Trophoblast cell (in vitro differentiated cells and primary cell): ENCODE measurements at regions not wholly inside any gene's neighbourhood (a gene's known extent, or its start where the extent isn't known, plus 50 kb on each side); places are given as distances from the start of the nearest gene placed in this dataset.

ENCODE experiments used
- DNase-seq, 2 donors: peaks; one replicate each; pipeline ENCODE4 v3.0.0-alpha.2; 2016
- H2AFZ ChIP-seq: 2 replicates; pipeline ENCODE4 v1.6.1; 2013; ENCODE audit warnings: low read length, moderate library complexity, mild to moderate bottlenecking; ENCODE audit not compliant: insufficient read depth, poor library complexity
- H2AK5ac ChIP-seq: 2 replicates; pipeline ENCODE4 v1.6.1; 2013; ENCODE audit warnings: mild to moderate bottlenecking, low read length
- H2BK120ac ChIP-seq: 2 replicates; pipeline ENCODE4 v1.6.1; 2013; ENCODE audit warnings: low read length, mild to moderate bottlenecking, moderate library complexity; ENCODE audit not compliant: insufficient read depth, poor library complexity
- H2BK12ac ChIP-seq: 2 replicates; pipeline ENCODE4 v1.6.1; 2013; ENCODE audit warnings: mild to moderate bottlenecking, low read length, moderate library complexity
- H2BK5ac ChIP-seq: 2 replicates; pipeline ENCODE4 v1.6.1; 2013; ENCODE audit warnings: low read length, low read depth, moderate library complexity, mild to moderate bottlenecking; ENCODE audit not compliant: poor library complexity
- H3K14ac ChIP-seq: 2 replicates; pipeline ENCODE4 v1.6.1; 2013; ENCODE audit warnings: mild to moderate bottlenecking, low read length
- H3K18ac ChIP-seq: 2 replicates; pipeline ENCODE4 v1.6.1; 2013; ENCODE audit warnings: mild to moderate bottlenecking, low read length
- H3K23ac ChIP-seq: 2 replicates; pipeline ENCODE4 v1.6.1; 2013; ENCODE audit warnings: low read length
- H3K27ac ChIP-seq: 2 replicates; pipeline ENCODE4 v1.5.1; 2013; ENCODE audit warnings: low read depth, mild to moderate bottlenecking, inconsistent platforms, low read length, moderate library complexity
- H3K27me3 ChIP-seq: 2 replicates; pipeline ENCODE4 v1.6.1; 2013; ENCODE audit warnings: inconsistent platforms, mild to moderate bottlenecking, low read length, moderate library complexity; ENCODE audit not compliant: insufficient read depth
- H3K36me3 ChIP-seq, 2 experiments: 1 replicate in 1 of 2; 2 replicates in 1 of 2; pipeline ENCODE4 v1.6.1; 2013; ENCODE audit warnings: low read length in 2 of 2, mild to moderate bottlenecking in 2 of 2, moderate library complexity in 1 of 2; ENCODE audit not compliant: insufficient read depth in 2 of 2, control insufficient read depth in 1 of 2
- H3K4ac ChIP-seq: 2 replicates; pipeline ENCODE4 v1.6.1; 2013; ENCODE audit warnings: low read depth, mild to moderate bottlenecking, low read length, moderate library complexity
- H3K4me1 ChIP-seq, 2 experiments: 1 replicate in 1 of 2; 2 replicates in 1 of 2; pipeline ENCODE4 v1.6.1; 2013; ENCODE audit warnings: low read length in 2 of 2, mild to moderate bottlenecking in 2 of 2, moderate library complexity in 1 of 2; ENCODE audit not compliant: insufficient read depth in 2 of 2, control insufficient read depth in 1 of 2
- H3K4me2 ChIP-seq: 2 replicates; pipeline ENCODE4 v1.6.1; 2013; ENCODE audit warnings: inconsistent platforms, mild to moderate bottlenecking, low read length, moderate library complexity
- H3K4me3 ChIP-seq: 2 replicates; pipeline ENCODE4 v1.5.1; 2013; ENCODE audit warnings: mild to moderate bottlenecking, low read depth, low read length, inconsistent platforms
- H3K79me1 ChIP-seq: one replicate; pipeline ENCODE4 v1.6.1; 2013; ENCODE audit warnings: low read length
- H3K79me2 ChIP-seq: 2 replicates; pipeline ENCODE4 v1.6.1; 2013; ENCODE audit warnings: low read length, mild to moderate bottlenecking; ENCODE audit not compliant: control insufficient read depth, insufficient read depth, poor library complexity
- H3K9ac ChIP-seq: 2 replicates; pipeline ENCODE4 v1.6.1; 2013; ENCODE audit warnings: mild to moderate bottlenecking, low read length
- H3K9me3 ChIP-seq: 2 replicates; pipeline ENCODE4 v1.6.1; 2013; ENCODE audit warnings: low read depth, mild to moderate bottlenecking, control low read depth, inconsistent platforms, low read length; ENCODE audit not compliant: insufficient read depth
- H4K12ac ChIP-seq: 2 replicates; pipeline ENCODE4 v1.6.1; 2013; ENCODE audit warnings: low read depth, mild to moderate bottlenecking, low read length, moderate library complexity
- H4K8ac ChIP-seq: 2 replicates; pipeline ENCODE4 v1.6.1; 2013; ENCODE audit warnings: low read depth, mild to moderate bottlenecking, low read length, moderate library complexity
- H4K91ac ChIP-seq: one replicate; pipeline ENCODE4 v1.6.1; 2013; ENCODE audit warnings: low read depth, mild to moderate bottlenecking, low read length, moderate library complexity
- WGBS: extraction: QIAGEN DNeasy Blood & Tissue Kit; methylation state at CpG from one replicate; pipeline ENCODE4 v1.1.7; 2013; ENCODE audit warnings: missing lambda C conversion rate; ENCODE audit not compliant: insufficient read length, insufficient coverage; ENCODE audit errors: extremely low coverage; 5-methylcytosine and 5-hydroxymethylcytosine counted together

DNA sequence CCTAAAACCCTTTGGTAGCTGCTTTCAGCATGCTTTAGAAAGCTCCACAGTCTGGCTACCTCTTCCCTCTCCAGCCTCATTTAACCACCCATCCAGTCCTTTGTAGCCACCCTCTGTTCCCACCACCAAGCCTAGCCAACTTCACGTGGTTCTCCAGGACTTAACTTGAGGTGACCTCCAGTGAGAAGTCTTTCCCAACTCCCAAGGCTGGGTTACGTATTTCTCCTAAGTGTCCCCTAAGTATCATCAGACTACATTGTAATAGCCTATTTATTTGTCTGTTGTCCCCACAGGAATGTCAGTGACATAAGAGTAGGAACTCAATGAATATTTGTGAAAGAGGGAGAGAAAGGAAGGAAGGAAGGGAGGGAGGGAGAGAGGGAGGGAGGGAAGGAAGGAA, 431.9 kb upstream of the JARID2 start:
- Histone ChIP-seq H3K4me1 (peaks cover 2 to 6% of the 10 kb centered on the region in 2 experiments), H3K4me3 (no peak overlapping the region), H2AFZ (no peak overlapping the region), H3K14ac (no peak overlapping the region), H3K18ac (no peak overlapping the region), H2AK5ac (no peak overlapping the region), H3K23ac (no peak overlapping the region), H3K9ac (no peak overlapping the region), H3K4ac (no peak overlapping the region), H3K27ac (no peak overlapping the region), H3K4me2 (no peak overlapping the region), H2BK120ac (no peak overlapping the region), H4K91ac (no peak overlapping the region), H3K36me3 (no peaks in the 10 kb centered on the region), H3K79me2 (no peaks in the 10 kb centered on the region), H3K27me3 (no peaks in the 10 kb centered on the region), H2BK12ac (no peak overlapping the region), H4K12ac (no peak overlapping the region), H4K8ac (no peak overlapping the region), H3K79me1 (no peaks in the 10 kb centered on the region), H2BK5ac (no peak overlapping the region), H3K9me3 (peaks cover under 1% of the 10 kb centered on the region)
- no CpG with 5 or more reads among the region's 2 CpGs for WGBS
- DNase-seq, result no peak

DNA sequence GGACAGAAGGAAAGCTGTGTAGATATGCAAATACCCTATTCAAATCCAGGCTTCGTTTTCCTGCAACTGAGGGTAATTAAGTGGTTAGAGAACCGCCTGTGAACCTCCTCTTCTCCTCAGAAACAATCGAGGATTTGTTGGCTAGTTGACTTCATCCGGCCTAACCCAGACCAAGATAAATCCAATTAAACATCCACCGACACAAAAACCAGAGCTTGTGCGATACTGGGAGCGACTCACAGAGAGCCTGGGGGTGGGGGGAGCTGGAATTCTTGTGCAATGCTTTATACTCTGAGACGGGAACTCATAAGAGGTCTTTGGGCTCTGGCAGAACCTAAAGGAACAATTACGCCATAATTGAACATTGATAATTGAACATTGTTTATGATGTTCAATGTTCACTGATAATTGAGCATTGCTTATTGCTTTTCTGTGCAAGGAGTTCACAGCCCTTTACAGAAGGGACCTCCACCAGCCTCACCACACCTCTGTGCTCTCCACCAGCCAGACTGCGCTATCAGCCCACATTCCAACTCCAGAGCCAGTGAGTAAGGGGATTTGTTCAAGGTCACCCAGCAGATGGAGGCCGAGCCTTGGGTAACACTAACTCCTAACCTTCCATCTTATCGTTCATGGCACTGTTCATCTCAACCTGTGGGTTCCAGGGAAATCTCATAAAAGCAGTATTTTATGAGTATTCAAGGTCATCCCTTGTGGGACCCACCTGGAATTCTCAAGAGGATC, 429.6 kb upstream of the JARID2 start:
- Histone ChIP-seq H3K18ac (no peak overlapping the region), H3K36me3 (no peaks in the 10 kb centered on the region), H4K91ac (no peak overlapping the region), H3K4me1 (peaks cover 2 to 7% of the 10 kb centered on the region in 2 experiments), H3K27ac (no peak overlapping the region), H3K79me1 (no peaks in the 10 kb centered on the region), H3K9ac (no peak overlapping the region), H2BK12ac (no peak overlapping the region), H3K27me3 (no peaks in the 10 kb centered on the region), H2AFZ (no peak overlapping the region), H4K12ac (no peak overlapping the region), H3K4me2 (no peak overlapping the region), H3K14ac (no peak overlapping the region), H3K79me2 (no peaks in the 10 kb centered on the region), H4K8ac (no peak overlapping the region), H3K4ac (no peak overlapping the region), H3K23ac (no peak overlapping the region), H3K4me3 (no peak overlapping the region), H3K9me3 (peaks cover 1% of the 10 kb centered on the region), H2BK5ac (no peak overlapping the region), H2BK120ac (no peak overlapping the region), H2AK5ac (no peak overlapping the region)
- DNase-seq, result no peak
- no CpG with 5 or more reads among the region's 12 CpGs for WGBS

DNA sequence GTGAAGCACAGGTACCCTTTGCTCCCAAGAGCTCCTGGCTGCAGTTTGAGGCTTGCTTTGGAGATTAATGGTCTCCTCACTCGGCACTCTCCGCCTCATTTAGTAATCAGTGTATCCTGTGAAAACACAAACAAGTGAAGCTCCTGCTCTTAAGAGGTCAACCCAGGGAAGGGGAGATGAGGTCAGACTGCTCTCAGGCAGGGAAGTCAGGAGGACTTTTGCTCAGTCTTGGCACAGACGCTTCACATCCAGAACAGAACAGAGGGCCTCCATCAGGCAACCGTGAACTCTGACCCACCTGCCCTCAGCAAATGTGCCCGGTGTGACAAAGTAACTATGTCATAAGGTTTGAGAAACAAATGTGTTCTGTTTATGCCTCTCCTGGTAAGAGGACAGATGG, 428.8 kb upstream of the JARID2 start:
- H4K91ac ChIP-seq, result no peak overlapping the region
- H3K36me3 ChIP-seq, result no peaks in the 10 kb centered on the region
- no peaks in the 10 kb centered on the region for H3K79me1 ChIP-seq
- no peak overlapping the region for H2BK5ac ChIP-seq
- no peak overlapping the region for H4K8ac ChIP-seq
- WGBS, result no CpG with 5 or more reads among the region's 5 CpGs
- H2BK120ac ChIP-seq, result no peak overlapping the region
- H2AK5ac ChIP-seq, result no peak overlapping the region
- no peak overlapping the region for H3K18ac ChIP-seq
- H3K23ac ChIP-seq, result no peak overlapping the region
- peaks cover 0 to 5% of the 10 kb centered on the region in 2 experiments for H3K4me1 ChIP-seq
- H4K12ac ChIP-seq, result no peak overlapping the region
- no peak overlapping the region for H3K14ac ChIP-seq
- peaks cover 1% of the 10 kb centered on the region for H3K9me3 ChIP-seq
- H3K27me3 ChIP-seq, result no peaks in the 10 kb centered on the region
- H2AFZ ChIP-seq, result no peak overlapping the region
- H3K9ac ChIP-seq, result no peak overlapping the region
- no peak overlapping the region for H3K4ac ChIP-seq
- H2BK12ac ChIP-seq, result no peak overlapping the region
- H3K27ac ChIP-seq, result no peak overlapping the region
- no peak overlapping the region for H3K4me3 ChIP-seq
- no peaks in the 10 kb centered on the region for H3K79me2 ChIP-seq
- no peak for DNase-seq
- no peak overlapping the region for H3K4me2 ChIP-seq

DNA sequence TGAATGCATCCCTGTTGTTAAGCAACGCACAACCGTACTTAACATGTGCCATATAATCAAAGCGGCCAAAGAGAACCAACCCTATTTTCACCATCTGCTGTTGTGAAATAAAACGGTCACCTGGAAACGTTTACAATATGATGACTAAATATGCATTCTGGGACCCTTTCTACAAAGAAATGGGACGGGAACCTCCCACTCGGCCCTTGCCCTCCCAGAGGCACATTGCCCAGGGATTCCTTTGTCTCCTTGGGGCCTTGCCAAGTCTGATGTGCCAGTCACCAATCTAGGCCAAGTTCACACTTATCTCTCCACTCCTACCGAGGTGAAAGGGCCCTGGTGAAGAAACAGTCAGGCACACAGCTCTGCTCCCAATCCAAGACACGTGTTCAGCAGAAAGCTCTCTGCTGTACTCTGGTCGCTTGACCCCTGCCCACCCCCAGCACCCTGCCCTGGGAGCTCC, 427.4 kb upstream of the JARID2 start:
- Histone ChIP-seq H2AFZ (no peak overlapping the region), H3K18ac (no peak overlapping the region), H2BK12ac (no peak overlapping the region), H2BK120ac (no peak overlapping the region), H3K4ac (no peak overlapping the region), H3K36me3 (no peaks in the 10 kb centered on the region), H4K8ac (no peak overlapping the region), H2BK5ac (no peak overlapping the region), H3K9me3 (peaks cover 1% of the 10 kb centered on the region), H3K27me3 (no peaks in the 10 kb centered on the region), H3K27ac (no peak overlapping the region), H3K9ac (no peak overlapping the region), H3K79me2 (no peaks in the 10 kb centered on the region), H3K79me1 (no peaks in the 10 kb centered on the region), H3K4me2 (no peak overlapping the region), H3K23ac (no peak overlapping the region), H3K4me1 (peaks cover 0 to 5% of the 10 kb centered on the region in 2 experiments), H4K91ac (no peak overlapping the region), H4K12ac (no peak overlapping the region), H3K4me3 (no peak overlapping the region), H2AK5ac (no peak overlapping the region), H3K14ac (no peak overlapping the region)
- no CpG with 5 or more reads among the region's 10 CpGs for WGBS
- DNase-seq, result no peak
